ENCODE measurements at regions not wholly inside any gene's neighbourhood (a gene's known extent, or its start where the extent isn't known, plus 50 kb on each side); places are given as distances from the start of the nearest gene placed in this dataset.

GRCh38 chr3:182710557-182711157 lies 82.6 kb upstream of the ATP11B start:
- Histone ChIP-seq H3K4me3 (replicated peaks; ENCODE audit: low read depth, low read length) (no peak overlapping the region), H3K36me3 (ENCODE audit: control insufficient read depth, insufficient read depth, low read length) (no peaks in the 10 kb centered on the region), H3K27me3 (replicated peaks; ENCODE audit: control insufficient read depth, insufficient read depth, low read length) (no peaks in the 10 kb centered on the region)
- TF ChIP-seq CTCF (IDR thresholded peaks at IDR 0.05; ENCODE audit: insufficient read depth, low read length, poor library complexity, severe bottlenecking) = peak; percentile 51
- no peak for DNase-seq (ENCODE audit: extremely low read depth, insufficient read length)

GRCh38 chr3:182711261-182711683 lies 82.0 kb upstream of the ATP11B start:
- H3K27me3 ChIP-seq (replicated peaks; ENCODE audit: control insufficient read depth, insufficient read depth, low read length) = no peaks in the 10 kb centered on the region
- no peak for DNase-seq (ENCODE audit: extremely low read depth, insufficient read length)
- no peaks in the 10 kb centered on the region for H3K36me3 ChIP-seq (ENCODE audit: control insufficient read depth, insufficient read depth, low read length)
- no peak for TF ChIP-seq CTCF (IDR thresholded peaks at IDR 0.05; ENCODE audit: insufficient read depth, low read length, poor library complexity, severe bottlenecking)
- no peak overlapping the region for H3K4me3 ChIP-seq (replicated peaks; ENCODE audit: low read depth, low read length)

- no peak overlapping the region for H3K4me3 ChIP-seq (replicated peaks; ENCODE audit: low read depth, low read length)
- no peak for DNase-seq (ENCODE audit: extremely low read depth, insufficient read length)
- no peaks in the 10 kb centered on the region for H3K27me3 ChIP-seq (replicated peaks; ENCODE audit: control insufficient read depth, insufficient read depth, low read length)
- TF ChIP-seq CTCF (IDR thresholded peaks at IDR 0.05; ENCODE audit: insufficient read depth, low read length, poor library complexity, severe bottlenecking) = no peak
- H3K36me3 ChIP-seq (ENCODE audit: control insufficient read depth, insufficient read depth, low read length) = no peaks in the 10 kb centered on the region
These were observed 81.5 kb upstream of the ATP11B start for GRCh38 chr3:182711853-182712252.

GRCh38 chr3:182713111-182713510 lies 80.2 kb upstream of the ATP11B start:
- Histone ChIP-seq H3K27me3 (replicated peaks; ENCODE audit: control insufficient read depth, insufficient read depth, low read length) (no peaks in the 10 kb centered on the region), H3K36me3 (ENCODE audit: control insufficient read depth, insufficient read depth, low read length) (no peaks in the 10 kb centered on the region), H3K4me3 (replicated peaks; ENCODE audit: low read depth, low read length) (no peak overlapping the region)
- TF ChIP-seq CTCF (IDR thresholded peaks at IDR 0.05; ENCODE audit: insufficient read depth, low read length, poor library complexity, severe bottlenecking) = no peak
- DNase-seq (ENCODE audit: extremely low read depth, insufficient read length) = no peak

- DNase-seq (ENCODE audit: extremely low read depth, insufficient read length) = no peak
These were observed 79.4 kb upstream of the ATP11B start for GRCh38 chr3:182713743-182714517.

More at GRCh38 chr3:182713743-182714517, 79.4 kb upstream of the ATP11B start:
- Histone ChIP-seq H3K36me3 (ENCODE audit: control insufficient read depth, insufficient read depth, low read length) (no peaks in the 10 kb centered on the region), H3K4me3 (replicated peaks; ENCODE audit: low read depth, low read length) (no peak overlapping the region), H3K27me3 (replicated peaks; ENCODE audit: control insufficient read depth, insufficient read depth, low read length) (no peaks in the 10 kb centered on the region)
- peak; percentile 53 for TF ChIP-seq CTCF (IDR thresholded peaks at IDR 0.05; ENCODE audit: insufficient read depth, low read length, poor library complexity, severe bottlenecking)
